Effector memory CD8-positive, alpha-beta T cell (primary cell): ENCODE measurements at regions not wholly inside any gene's neighbourhood (a gene's known extent, or its start where the extent isn't known, plus 50 kb on each side); places are given as distances from the start of the nearest gene placed in this dataset.

Experiments used
- ATAC-seq: fragments of 150-1000 bp; cut with Tn5 transposase; replicated peaks from 2 replicates; pipeline ENCODE4 v1.10.0; 2021; ENCODE audit warnings: mild to moderate bottlenecking, moderate library complexity
- DNase-seq, 3 experiments: peaks; one replicate each; pipeline ENCODE4 v3.0.0; 2021
- H3K27ac Mint-ChIP-seq, 2 donors: one replicate each; pipeline ENCODE4 v1.8.0; 2022; ENCODE audit warnings: mild to moderate bottlenecking in 2 of 2, mixed read lengths in 2 of 2, moderate library complexity in 2 of 2
- H3K27me3 Mint-ChIP-seq, 2 donors: one replicate each; pipeline ENCODE4 v1.8.0; 2022; ENCODE audit warnings: mixed read lengths in 2 of 2
- H3K36me3 Mint-ChIP-seq: one replicate; pipeline ENCODE4 v1.8.0; 2022; ENCODE audit warnings: mild to moderate bottlenecking, moderate library complexity, mixed read lengths; ENCODE audit not compliant: insufficient read depth
- H3K4me1 Mint-ChIP-seq, 2 donors: one replicate each; pipeline ENCODE4 v1.8.0; 2022; ENCODE audit warnings: low read depth in 2 of 2, mixed read lengths in 2 of 2
- H3K4me3 Mint-ChIP-seq, 2 donors: one replicate each; pipeline ENCODE4 v1.8.0; 2022; ENCODE audit warnings: mild to moderate bottlenecking in 2 of 2, mixed read lengths in 2 of 2, moderate library complexity in 2 of 2
- H3K9me3 Mint-ChIP-seq, 2 donors: one replicate each; pipeline ENCODE4 v1.8.0; 2022; ENCODE audit warnings: mixed read lengths in 2 of 2

GRCh38 chr15:59885832-59886231, 118.3 kb upstream of the FOXB1 start:
- DNase-seq, result no peak
- H3K9me3 Mint-ChIP-seq, result no peaks in the 10 kb centered on the region
- peaks cover 3% of the 10 kb centered on the region for H3K36me3 Mint-ChIP-seq
- no peak overlapping the region for H3K27ac Mint-ChIP-seq
- no peak for ATAC-seq
- H3K4me1 Mint-ChIP-seq, result no peaks in the 10 kb centered on the region
- no peak overlapping the region for H3K4me3 Mint-ChIP-seq
- H3K27me3 Mint-ChIP-seq, result peaks cover 33 to 64% of the 10 kb centered on the region in 2 donors

- Mint-ChIP-seq H3K27ac (no peak overlapping the region), H3K4me3 (no peak overlapping the region), H3K4me1 (no peaks in the 10 kb centered on the region), H3K9me3 (no peaks in the 10 kb centered on the region), H3K36me3 (no peaks in the 10 kb centered on the region), H3K27me3 (peaks cover 41 to 65% of the 10 kb centered on the region in 2 donors)
- no peak for ATAC-seq
- DNase-seq, result no peak
Measured at GRCh38 chr15:59879506-59880265, 124.4 kb upstream of the FOXB1 start.

GRCh38 chr15:59876140-59876539, 128.0 kb upstream of the FOXB1 start:
- H3K27ac Mint-ChIP-seq, result no peak overlapping the region
- no peak for DNase-seq
- H3K36me3 Mint-ChIP-seq, result no peaks in the 10 kb centered on the region
- ATAC-seq, result no peak
- no peak overlapping the region for H3K4me3 Mint-ChIP-seq
- no peaks in the 10 kb centered on the region for H3K9me3 Mint-ChIP-seq
- peaks cover 36 to 67% of the 10 kb centered on the region in 2 donors for H3K27me3 Mint-ChIP-seq
- H3K4me1 Mint-ChIP-seq, result no peaks in the 10 kb centered on the region

GRCh38 chr15:59873644-59874272, 130.4 kb upstream of the FOXB1 start:
- Mint-ChIP-seq H3K27me3 (peaks cover 26 to 61% of the 10 kb centered on the region in 2 donors), H3K4me1 (no peaks in the 10 kb centered on the region), H3K4me3 (no peak overlapping the region), H3K36me3 (no peaks in the 10 kb centered on the region), H3K9me3 (no peaks in the 10 kb centered on the region), H3K27ac (no peak overlapping the region)
- DNase-seq (no peak), ATAC-seq (no peak)

GRCh38 chr15:59867086-59867855, 136.8 kb upstream of the FOXB1 start:
- no peaks in the 10 kb centered on the region for H3K4me1 Mint-ChIP-seq
- no peak overlapping the region for H3K4me3 Mint-ChIP-seq
- ATAC-seq (no peak), DNase-seq (no peak)
- H3K27me3 Mint-ChIP-seq, result peaks cover 37 to 44% of the 10 kb centered on the region in 2 donors
- H3K36me3 Mint-ChIP-seq, result no peaks in the 10 kb centered on the region
- H3K9me3 Mint-ChIP-seq, result no peaks in the 10 kb centered on the region
- no peak overlapping the region for H3K27ac Mint-ChIP-seq

GRCh38 chr15:59866642-59867041, 137.5 kb upstream of the FOXB1 start:
- no peak overlapping the region for H3K4me3 Mint-ChIP-seq
- H3K4me1 Mint-ChIP-seq, result no peaks in the 10 kb centered on the region
- peaks cover 41 to 47% of the 10 kb centered on the region in 2 donors for H3K27me3 Mint-ChIP-seq
- no peaks in the 10 kb centered on the region for H3K36me3 Mint-ChIP-seq
- DNase-seq (no peak), ATAC-seq (no peak)
- H3K9me3 Mint-ChIP-seq, result no peaks in the 10 kb centered on the region
- no peak overlapping the region for H3K27ac Mint-ChIP-seq

- no peak for DNase-seq
- no peak for ATAC-seq
- Mint-ChIP-seq H3K4me1 (no peaks in the 10 kb centered on the region), H3K9me3 (no peaks in the 10 kb centered on the region), H3K36me3 (no peaks in the 10 kb centered on the region), H3K27ac (no peak overlapping the region), H3K27me3 (peaks cover 45 to 50% of the 10 kb centered on the region in 2 donors), H3K4me3 (no peak overlapping the region)
Measured at GRCh38 chr15:59862191-59863155, 141.6 kb upstream of the FOXB1 start.

- DNase-seq (no peak), ATAC-seq (no peak)
- no peaks in the 10 kb centered on the region for H3K4me1 Mint-ChIP-seq
- no peaks in the 10 kb centered on the region for H3K9me3 Mint-ChIP-seq
- H3K27ac Mint-ChIP-seq, result no peak overlapping the region
- peaks cover 5% of the 10 kb centered on the region for H3K36me3 Mint-ChIP-seq
- peaks cover 15 to 31% of the 10 kb centered on the region in 2 donors for H3K27me3 Mint-ChIP-seq
- H3K4me3 Mint-ChIP-seq, result no peak overlapping the region
Measured at GRCh38 chr15:59847968-59848367, 156.1 kb upstream of the FOXB1 start.

- ATAC-seq, result no peak
- Mint-ChIP-seq H3K4me3 (no peak overlapping the region), H3K36me3 (peaks cover 2% of the 10 kb centered on the region)
Measured at GRCh38 chr15:59845942-59846499, 156.9 kb upstream of the BNIP2 start.

GRCh38 chr15:59843609-59844008, 154.5 kb upstream of the BNIP2 start:
- peaks cover 5 to 6% of the 10 kb centered on the region in 2 donors for H3K4me1 Mint-ChIP-seq
- no peak overlapping the region for H3K27ac Mint-ChIP-seq
- no peak for DNase-seq
- H3K4me3 Mint-ChIP-seq, result no peak overlapping the region
- H3K27me3 Mint-ChIP-seq, result peaks cover 18 to 37% of the 10 kb centered on the region in 2 donors
- ATAC-seq, result no peak
- no peaks in the 10 kb centered on the region for H3K9me3 Mint-ChIP-seq
- H3K36me3 Mint-ChIP-seq, result peaks cover 2% of the 10 kb centered on the region

More at GRCh38 chr15:59845942-59846499, 156.9 kb upstream of the BNIP2 start:
- DNase-seq, result no peak
- H3K27me3 Mint-ChIP-seq, result peaks cover 20 to 39% of the 10 kb centered on the region in 2 donors
- no peak overlapping the region for H3K27ac Mint-ChIP-seq
- H3K9me3 Mint-ChIP-seq, result no peaks in the 10 kb centered on the region
- H3K4me1 Mint-ChIP-seq, result no peaks in the 10 kb centered on the region

- no peak for ATAC-seq
Measured at GRCh38 chr15:59841036-59841435, 151.9 kb upstream of the BNIP2 start.

GRCh38 chr15:59839906-59840305, 150.8 kb upstream of the BNIP2 start:
- no peaks in the 10 kb centered on the region for H3K9me3 Mint-ChIP-seq
- no peak overlapping the region for H3K4me3 Mint-ChIP-seq
- no peak for ATAC-seq
- peaks cover 10 to 11% of the 10 kb centered on the region in 2 donors for H3K4me1 Mint-ChIP-seq
- H3K27me3 Mint-ChIP-seq, result peaks cover 10 to 27% of the 10 kb centered on the region in 2 donors
- no peak for DNase-seq
- H3K36me3 Mint-ChIP-seq, result peaks cover 2% of the 10 kb centered on the region
- H3K27ac Mint-ChIP-seq, result no peak overlapping the region

More at GRCh38 chr15:59841036-59841435, 151.9 kb upstream of the BNIP2 start:
- H3K36me3 Mint-ChIP-seq, result peaks cover 2% of the 10 kb centered on the region
- peaks cover 10 to 29% of the 10 kb centered on the region in 2 donors for H3K27me3 Mint-ChIP-seq
- no peak overlapping the region for H3K27ac Mint-ChIP-seq
- peaks cover 10 to 11% of the 10 kb centered on the region in 2 donors for H3K4me1 Mint-ChIP-seq
- no peak overlapping the region for H3K4me3 Mint-ChIP-seq
- DNase-seq, result no peak
- H3K9me3 Mint-ChIP-seq, result no peaks in the 10 kb centered on the region
